ENCODE measurements at regions not wholly inside any gene's neighbourhood (a gene's known extent, or its start where the extent isn't known, plus 50 kb on each side); places are given as distances from the start of the nearest gene placed in this dataset.

DNA sequence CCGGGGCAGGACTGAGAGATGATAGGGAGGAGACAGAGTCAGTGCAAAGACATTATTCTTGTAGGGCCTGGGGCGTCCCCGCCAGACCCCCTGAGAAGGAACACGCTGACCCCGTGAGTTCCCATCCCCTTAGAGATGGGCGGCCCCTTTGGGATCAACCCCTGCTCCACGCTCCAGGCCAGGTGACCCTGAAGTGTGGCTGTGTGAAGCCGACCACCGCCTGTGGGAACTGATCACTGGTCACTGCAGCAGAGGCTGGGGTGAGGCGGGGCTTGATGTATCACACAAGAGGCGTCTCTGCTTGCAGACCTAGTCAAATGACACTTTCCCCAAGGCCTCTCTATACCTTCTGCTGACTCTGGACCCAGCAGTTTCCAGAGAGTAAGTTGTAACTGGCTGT is 157.4 kb upstream of the TWIST2 start:
- Mint-ChIP-seq H3K9me3 (ENCODE audit: unreplicated experiment) (no peaks in the 10 kb centered on the region), H3K27ac (ENCODE audit: unreplicated experiment) (no peak overlapping the region), H3K4me3 (ENCODE audit: unreplicated experiment) (no peak overlapping the region), H3K4me1 (ENCODE audit: unreplicated experiment) (peaks cover 9% of the 10 kb centered on the region), H3K27me3 (ENCODE audit: unreplicated experiment) (peaks cover 5% of the 10 kb centered on the region), H3K36me3 (ENCODE audit: low read depth, unreplicated experiment) (no peaks in the 10 kb centered on the region)
- no peak for TF ChIP-seq CTCF (IDR thresholded peaks at IDR 0.05; ENCODE audit: unreplicated experiment)
- no peak for DNase-seq (ENCODE audit: low spot score)

GRCh38 chr2:238691596-238692491 is 156.0 kb upstream of the TWIST2 start:
- peaks cover 5% of the 10 kb centered on the region for H3K27me3 Mint-ChIP-seq (ENCODE audit: unreplicated experiment)
- no peaks in the 10 kb centered on the region for H3K36me3 Mint-ChIP-seq (ENCODE audit: low read depth, unreplicated experiment)
- no peak overlapping the region for H3K27ac Mint-ChIP-seq (ENCODE audit: unreplicated experiment)
- H3K4me3 Mint-ChIP-seq (ENCODE audit: unreplicated experiment), result no peak overlapping the region
- peaks cover 2% of the 10 kb centered on the region for H3K4me1 Mint-ChIP-seq (ENCODE audit: unreplicated experiment)
- no peak for DNase-seq (ENCODE audit: low spot score)
- H3K9me3 Mint-ChIP-seq (ENCODE audit: unreplicated experiment), result no peaks in the 10 kb centered on the region
- TF ChIP-seq CTCF (IDR thresholded peaks at IDR 0.05; ENCODE audit: unreplicated experiment), result no peak

- no peaks in the 10 kb centered on the region for H3K36me3 Mint-ChIP-seq (ENCODE audit: low read depth, unreplicated experiment)
- H3K4me1 Mint-ChIP-seq (ENCODE audit: unreplicated experiment), result no peaks in the 10 kb centered on the region
- H3K9me3 Mint-ChIP-seq (ENCODE audit: unreplicated experiment), result no peaks in the 10 kb centered on the region
- DNase-seq (ENCODE audit: low spot score), result no peak
- TF ChIP-seq CTCF (IDR thresholded peaks at IDR 0.05; ENCODE audit: unreplicated experiment), result no peak
- H3K4me3 Mint-ChIP-seq (ENCODE audit: unreplicated experiment), result no peak overlapping the region
- peaks cover 5% of the 10 kb centered on the region for H3K27me3 Mint-ChIP-seq (ENCODE audit: unreplicated experiment)
- no peak overlapping the region for H3K27ac Mint-ChIP-seq (ENCODE audit: unreplicated experiment)
Measured at GRCh38 chr2:238692562-238692961, 155.3 kb upstream of the TWIST2 start.

DNA sequence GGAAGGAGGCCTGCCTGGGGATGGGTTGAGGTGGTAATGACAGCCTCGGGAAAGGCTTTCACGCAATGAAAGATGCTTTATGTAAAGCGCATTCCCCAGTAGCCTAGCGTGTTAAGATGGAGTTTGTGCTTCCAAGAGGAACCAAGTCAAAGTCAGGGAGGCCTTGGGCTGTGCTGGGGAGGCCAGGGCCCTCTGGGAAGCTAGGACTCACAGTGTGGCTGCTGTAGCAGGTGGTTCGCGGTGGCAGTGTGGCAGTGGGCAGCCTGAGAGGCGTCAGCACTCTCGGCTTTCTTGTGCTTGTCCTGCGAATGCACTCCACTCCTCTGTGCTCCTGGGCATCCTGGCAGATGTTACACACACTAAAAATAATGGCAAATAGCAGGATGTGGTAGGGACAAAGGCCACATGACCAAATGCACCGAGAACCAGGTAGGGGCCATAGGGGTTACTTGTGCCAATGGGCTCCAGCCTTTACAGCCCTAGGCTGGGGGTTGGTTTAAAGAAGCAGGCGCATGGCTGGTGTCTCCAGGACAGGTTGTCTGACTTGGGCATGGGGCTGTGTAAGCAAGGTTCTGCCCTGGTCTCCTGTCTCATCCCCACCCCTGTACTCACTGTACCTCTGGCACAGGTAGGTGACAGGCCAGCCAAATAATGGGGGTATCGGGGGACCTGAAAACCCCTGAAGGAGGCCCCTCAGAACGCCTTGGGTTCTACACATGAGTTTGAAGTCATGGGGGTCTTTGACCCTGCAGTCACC is 154.4 kb upstream of the TWIST2 start:
- Mint-ChIP-seq H3K36me3 (ENCODE audit: low read depth, unreplicated experiment) (no peaks in the 10 kb centered on the region), H3K27me3 (ENCODE audit: unreplicated experiment) (peaks cover 6% of the 10 kb centered on the region), H3K4me3 (ENCODE audit: unreplicated experiment) (no peak overlapping the region), H3K27ac (ENCODE audit: unreplicated experiment) (no peak overlapping the region), H3K9me3 (ENCODE audit: unreplicated experiment) (no peaks in the 10 kb centered on the region), H3K4me1 (ENCODE audit: unreplicated experiment) (no peaks in the 10 kb centered on the region)
- no peak for TF ChIP-seq CTCF (IDR thresholded peaks at IDR 0.05; ENCODE audit: unreplicated experiment)
- no peak for DNase-seq (ENCODE audit: low spot score)

Measured in endothelial cell (in vitro differentiated cells).